GM23338 (cell line): ENCODE measurements at regions not wholly inside any gene's neighbourhood (a gene's known extent, or its start where the extent isn't known, plus 50 kb on each side); places are given as distances from the start of the nearest gene placed in this dataset.

Experiments used
- ATAC-seq: fragments of 200-7000 bp; cut with Tn5 transposase; 3 replicates; pipeline ENCODE4 v1.9.1; 2020
- DNase-seq: peaks from one replicate; pipeline ENCODE4 v3.0.0-alpha.2; 2015; ENCODE audit warnings: low spot score
- H2AFZ ChIP-seq: fragments of 200-600 bp; sonication (generic); 2 replicates; pipeline ENCODE4 v1.8.0; 2016; ENCODE audit warnings: antibody characterized with exemption, mild to moderate bottlenecking, moderate library complexity
- H3F3A ChIP-seq: fragments of 200-600 bp; sonication (generic); replicated peaks from 2 replicates; pipeline ENCODE4 v1.8.0; 2017; ENCODE audit warnings: antibody characterized with exemption, mixed run types, low read depth
- H3K27ac ChIP-seq: fragments of 200-600 bp; sonication (generic); 2 replicates; pipeline ENCODE4 v1.6.1; 2016; ENCODE audit warnings: low read depth
- H3K27me3 ChIP-seq: fragments of 200-600 bp; sonication (generic); 2 replicates; pipeline ENCODE4 v1.8.0; 2016; ENCODE audit warnings: mild to moderate bottlenecking, mixed run types, moderate library complexity; ENCODE audit not compliant: insufficient read depth
- H3K36me3 ChIP-seq: fragments of 200-600 bp; sonication (generic); 2 replicates; pipeline ENCODE4 v1.8.0; 2016; ENCODE audit warnings: mild to moderate bottlenecking; ENCODE audit not compliant: insufficient read depth
- H3K4me1 ChIP-seq: fragments of 200-600 bp; sonication (generic); 2 replicates; pipeline ENCODE4 v1.8.0; 2016; ENCODE audit warnings: mild to moderate bottlenecking, moderate library complexity; ENCODE audit not compliant: insufficient read depth
- H3K4me2 ChIP-seq: fragments of 200-600 bp; sonication (generic); 2 replicates; pipeline ENCODE4 v1.7.1; 2017; ENCODE audit warnings: mixed run types
- H3K4me3 ChIP-seq: fragments of 200-600 bp; sonication (generic); 2 replicates; pipeline ENCODE4 v1.6.1; 2016; ENCODE audit warnings: mixed run types
- H3K79me2 ChIP-seq: fragments of 200-600 bp; sonication (generic); replicated peaks from 2 replicates; pipeline ENCODE4 v1.8.0; 2017; ENCODE audit warnings: mild to moderate bottlenecking; ENCODE audit not compliant: insufficient read depth
- H3K9me2 ChIP-seq: fragments of 200-600 bp; sonication (generic); 2 replicates; pipeline ENCODE4 v1.8.0; 2017; ENCODE audit not compliant: insufficient read depth
- H4K20me1 ChIP-seq: fragments of 200-600 bp; sonication (generic); replicated peaks from 2 replicates; pipeline ENCODE4 v1.8.0; 2017; ENCODE audit warnings: mild to moderate bottlenecking; ENCODE audit not compliant: insufficient read depth
- H3K27ac Mint-ChIP-seq: 2 replicates; pipeline ENCODE4 v1.8.0; 2020; ENCODE audit warnings: inconsistent platforms, mild to moderate bottlenecking, moderate library complexity, mixed read lengths
- H3K27me3 Mint-ChIP-seq: 3 replicates; pipeline ENCODE4 v1.8.0; 2022; ENCODE audit warnings: low read depth, mild to moderate bottlenecking, moderate library complexity, mixed read lengths, inconsistent platforms; ENCODE audit not compliant: insufficient read depth, poor library complexity
- H3K36me3 Mint-ChIP-seq: 3 replicates; pipeline ENCODE4 v1.8.0; 2021; ENCODE audit warnings: low read depth, mild to moderate bottlenecking, inconsistent platforms, moderate library complexity, mixed read lengths
- H3K4me1 Mint-ChIP-seq: 3 replicates; pipeline ENCODE4 v1.8.0; 2020; ENCODE audit warnings: mild to moderate bottlenecking, inconsistent platforms, mixed read lengths
- H3K4me3 Mint-ChIP-seq: 3 replicates; pipeline ENCODE4 v1.8.0; 2021; ENCODE audit warnings: moderate library complexity, mild to moderate bottlenecking, inconsistent platforms, mixed read lengths
- H3K9me3 Mint-ChIP-seq: 3 replicates; pipeline ENCODE4 v1.8.0; 2020; ENCODE audit warnings: moderate library complexity, mild to moderate bottlenecking, inconsistent platforms, mixed read lengths
- CREB1 ChIP-seq: fragments of 250-450 bp; sonication (Bioruptor Pico); IDR thresholded peaks from 2 replicates; pipeline ENCODE4 v1.5.0; 2020; ENCODE audit warnings: low read depth, mild to moderate bottlenecking, moderate library complexity
- CTCF ChIP-seq, 2 experiments: fragments of 200-600 bp in 1 of 2; sonication (generic) in 1 of 2; conservative IDR thresholded peaks; 2 replicates each; pipeline versions ENCODE4 v1.5.1 to v1.6.1; 2016 to 2017; ENCODE audit warnings: antibody characterized with exemption in 2 of 2, low read depth in 2 of 2, mild to moderate bottlenecking in 2 of 2, moderate library complexity in 1 of 2
- ETS1 ChIP-seq: IDR thresholded peaks from 2 replicates; pipeline ENCODE4 v1.6.1; 2016; ENCODE audit warnings: antibody characterized with exemption
- EZH2 ChIP-seq: fragments of 200-600 bp; sonication (generic); IDR thresholded peaks from one replicate; pipeline ENCODE4 v1.8.0; 2017; ENCODE audit warnings: antibody characterized with exemption, mild to moderate bottlenecking, low read depth; ENCODE audit not compliant: unreplicated experiment
- EZH2phosphoT487 ChIP-seq: fragments of 200-600 bp; sonication (generic); IDR thresholded peaks from one replicate; pipeline ENCODE4 v1.8.1; 2018; ENCODE audit warnings: antibody characterized with exemption; ENCODE audit not compliant: unreplicated experiment
- JUNB ChIP-seq: IDR thresholded peaks from one replicate; pipeline ENCODE4 v1.6.1; 2016; ENCODE audit warnings: antibody characterized with exemption; ENCODE audit not compliant: unreplicated experiment
- NANOG ChIP-seq: IDR thresholded peaks from 2 replicates; pipeline ENCODE4 v1.6.1; 2016; ENCODE audit warnings: antibody characterized with exemption, borderline replicate concordance
- POLR2AphosphoS5 ChIP-seq: IDR thresholded peaks from 2 replicates; pipeline ENCODE4 v1.6.1; 2016; ENCODE audit warnings: antibody characterized with exemption, low read depth
- REST ChIP-seq: IDR thresholded peaks from one replicate; pipeline ENCODE4 v1.6.1; 2018; ENCODE audit warnings: antibody characterized with exemption; ENCODE audit not compliant: unreplicated experiment
- STAT1 ChIP-seq: IDR thresholded peaks from one replicate; pipeline ENCODE4 v1.6.1; 2016; ENCODE audit warnings: antibody characterized with exemption; ENCODE audit not compliant: unreplicated experiment
- ZNF114 ChIP-seq: fragments of 250-450 bp; sonication (Bioruptor Pico); IDR thresholded peaks from 2 replicates; pipeline ENCODE4 v1.5.0; 2020; ENCODE audit warnings: mild to moderate bottlenecking, moderate library complexity
- ZNF331 ChIP-seq: fragments of 250-450 bp; sonication (Bioruptor Pico); IDR thresholded peaks from 2 replicates; pipeline ENCODE4 v1.5.0; 2020; ENCODE audit warnings: low read depth, mild to moderate bottlenecking, moderate library complexity
- ZNF462 ChIP-seq: fragments of 250-450 bp; sonication (Bioruptor Pico); IDR thresholded peaks from 2 replicates; pipeline ENCODE4 v1.5.0; 2020; ENCODE audit warnings: mild to moderate bottlenecking, moderate library complexity

GRCh38 chr12:16984484-16984883, 378.5 kb upstream of the LMO3 start:
- Histone ChIP-seq H3K36me3 (no peaks in the 10 kb centered on the region), H4K20me1 (no peaks in the 10 kb centered on the region), H3K9me2 (no peaks in the 10 kb centered on the region), H3K27me3 (no peaks in the 10 kb centered on the region), H2AFZ (no peak overlapping the region), H3K4me1 (no peaks in the 10 kb centered on the region), H3K79me2 (no peaks in the 10 kb centered on the region), H3F3A (no peaks in the 10 kb centered on the region), H3K4me2 (no peak overlapping the region), H3K27ac (no peak overlapping the region), H3K4me3 (no peak overlapping the region)
- Mint-ChIP-seq H3K27me3 (no peaks in the 10 kb centered on the region), H3K4me3 (no peak overlapping the region), H3K4me1 (no peaks in the 10 kb centered on the region), H3K27ac (no peak overlapping the region; the same call in 1 of the 2 replicates), H3K9me3 (no peaks in the 10 kb centered on the region), H3K36me3 (no peaks in the 10 kb centered on the region)
- no peak for TF ChIP-seq ZNF114 (CRISPR knock-in tag)
- TF ChIP-seq ZNF462 (CRISPR knock-in tag) = no peak
- no peak for TF ChIP-seq EZH2phosphoT487
- TF ChIP-seq REST = no peak
- TF ChIP-seq POLR2AphosphoS5 = no peak
- no peak for TF ChIP-seq STAT1
- no peak for TF ChIP-seq CTCF (conservative IDR thresholded peaks at IDR 0.05; ENCODE audit: low read depth in 2 of 2)
- no peak for TF ChIP-seq CREB1 (CRISPR knock-in tag)
- TF ChIP-seq NANOG = no peak
- no peak for TF ChIP-seq JUNB
- no peak for TF ChIP-seq ZNF331 (CRISPR knock-in tag)
- no peak for TF ChIP-seq EZH2
- TF ChIP-seq ETS1 = no peak
- ATAC-seq = no peak
- no peak for DNase-seq
